Right cardiac atrium (tissue), 5 donors: ENCODE measurements at regions not wholly inside any gene's neighbourhood (a gene's known extent, or its start where the extent isn't known, plus 50 kb on each side); places are given as distances from the start of the nearest gene placed in this dataset.
A peak's percentile ranks its signal among the peaks of the same experiment; 100 is the strongest.
"Not testable (repeated sequence)": the region's sequence is repeated elsewhere in the genome, so short reads cannot be mapped to it uniquely, and the experiment has no call there.

Experiments used
- ATAC-seq, 2 donors: fragments of 200-7000 bp; cut with Tn5 transposase; one replicate each; pipeline versions ENCODE4 v1.8.0 to v1.9.1; 2020; ENCODE audit warnings: moderate library complexity in 2 of 2, mild to moderate bottlenecking in 1 of 2
- DNase-seq, 3 donors: peaks; one replicate each; pipeline ENCODE4 v3.0.0-alpha.2; 2020
- H3K27ac ChIP-seq: one replicate; pipeline ENCODE4 v1.5.1; 2013; ENCODE audit warnings: mild to moderate bottlenecking, low read length, control low read depth, moderate library complexity
- H3K27me3 ChIP-seq: one replicate; pipeline ENCODE4 v1.6.1; 2013; ENCODE audit not compliant: control insufficient read depth, insufficient read depth
- H3K4me1 ChIP-seq: one replicate; pipeline ENCODE4 v1.6.1; 2013; ENCODE audit warnings: low read length; ENCODE audit not compliant: control insufficient read depth, insufficient read depth
- H3K4me3 ChIP-seq: one replicate; pipeline ENCODE4 v1.5.1; 2013; ENCODE audit warnings: low read length, control low read depth
- H3K9me3 ChIP-seq: one replicate; pipeline ENCODE4 v1.6.1; 2013; ENCODE audit warnings: low read length; ENCODE audit not compliant: control insufficient read depth
- WGBS: extraction: QIAGEN DNeasy Blood & Tissue Kit; methylation state at CpG from one replicate; pipeline ENCODE4 v1.1.7; 2013; 5-methylcytosine and 5-hydroxymethylcytosine counted together
- intact Hi-C, 4 donors: fragments of 100-400 bp; cut with DNase I; formaldehyde crosslinking; loops; one replicate each; pipeline versions ENCODE4 v1.11.0 to v1.14.0; 2022 to 2023
- donor health status: healthy with polysubstance abuse.
- donor health status: DM: no; HTN: yes; CAD: no.
- donor health status: DM: no; HTN: no; CAD: no.
- donor health status: DM: no; HTN: yes; CAD: no; lungs with severe emphysema.
- donor health status: DM: yes; HTN: yes; CAD: no.

DNA sequence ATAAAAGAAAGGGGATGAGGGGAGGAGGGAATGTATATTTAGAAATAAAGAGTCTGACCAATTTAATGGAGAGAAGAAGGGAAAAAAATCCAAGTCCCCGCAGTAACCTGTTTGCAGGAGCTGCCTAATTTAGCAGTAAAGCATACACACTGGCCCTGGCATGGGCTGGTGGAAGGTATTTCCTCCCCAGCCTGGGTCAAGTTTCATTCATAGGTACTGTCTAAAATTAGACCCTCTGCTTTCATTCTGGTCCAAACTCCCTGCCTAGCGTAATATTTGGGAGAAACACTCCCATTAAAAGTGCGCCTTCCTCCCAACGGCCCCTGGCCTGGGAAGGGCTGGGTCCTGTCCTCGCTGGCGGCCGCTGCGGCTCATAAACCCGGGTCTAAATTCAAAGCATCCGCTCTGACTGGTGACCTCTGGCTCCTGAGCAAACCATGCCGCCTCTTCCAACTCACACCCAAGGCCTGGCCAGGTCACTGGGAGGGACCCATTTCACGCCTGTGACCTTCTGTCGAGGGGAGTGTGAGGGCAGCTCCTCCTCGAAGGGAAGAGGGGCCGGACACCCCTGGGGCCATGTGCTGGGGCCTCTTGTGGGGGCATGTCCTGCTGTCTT is 123.2 kb downstream of the FGF18 start:
- 76% methylated on average over 15 of the region's 15 CpGs for WGBS
- DNase-seq: peak in 1 of 3 donors; percentile 49
- no peak overlapping the region for H3K27ac ChIP-seq

GRCh38 chr5:171543148-171543815 is 123.8 kb downstream of the FGF18 start:
- no peak for ATAC-seq

More for the DNA sequence above, 123.2 kb downstream of the FGF18 start:
- Histone ChIP-seq H3K4me3 (no peak overlapping the region), H3K27me3 (no peaks in the 10 kb centered on the region), H3K4me1 (no peaks in the 10 kb centered on the region), H3K9me3 (no peaks in the 10 kb centered on the region)
- ATAC-seq: peak in 1 of 2 donors; percentile 10
- intact Hi-C loops: no loop called here

GRCh38 chr5:171544913-171545765 is 125.7 kb downstream of the FGF18 start:
- no peak overlapping the region for H3K27ac ChIP-seq
- H3K4me1 ChIP-seq: no peaks in the 10 kb centered on the region
- no peak overlapping the region for H3K4me3 ChIP-seq
- 81% methylated on average over 17 of the region's 17 CpGs for WGBS
- ATAC-seq (no peak), DNase-seq (no peak)
- no peaks in the 10 kb centered on the region for H3K9me3 ChIP-seq
- intact Hi-C loops: no loop called here
- H3K27me3 ChIP-seq: no peaks in the 10 kb centered on the region

More at GRCh38 chr5:171543148-171543815, 123.8 kb downstream of the FGF18 start:
- no peaks in the 10 kb centered on the region for H3K4me1 ChIP-seq
- DNase-seq: no peak
- no peak overlapping the region for H3K27ac ChIP-seq
- H3K27me3 ChIP-seq: no peaks in the 10 kb centered on the region
- WGBS: 88% methylated on average over 13 of the region's 13 CpGs
- no peak overlapping the region for H3K4me3 ChIP-seq
- no peaks in the 10 kb centered on the region for H3K9me3 ChIP-seq
- intact Hi-C loops: no loop called here

- Histone ChIP-seq H3K27ac (no peak overlapping the region), H3K4me3 (no peak overlapping the region), H3K9me3 (no peaks in the 10 kb centered on the region), H3K27me3 (no peaks in the 10 kb centered on the region), H3K4me1 (no peaks in the 10 kb centered on the region)
- WGBS: 68% methylated on average over 8 of the region's 8 CpGs
- peak in 1 of 2 donors; percentile 11 for ATAC-seq
- no peak for DNase-seq
- intact Hi-C loops: no loop called here
Observed at GRCh38 chr5:171549274-171549673, 129.8 kb downstream of the FGF18 start.

GRCh38 chr5:171553817-171554216 is 134.4 kb downstream of the FGF18 start:
- H3K27ac ChIP-seq, intact Hi-C loops, H3K4me3 ChIP-seq, H3K27me3 ChIP-seq, ATAC-seq, H3K4me1 ChIP-seq, DNase-seq, H3K9me3 ChIP-seq: not testable (repeated sequence)
- WGBS: 94% methylated on average over 7 of the region's 7 CpGs

DNA sequence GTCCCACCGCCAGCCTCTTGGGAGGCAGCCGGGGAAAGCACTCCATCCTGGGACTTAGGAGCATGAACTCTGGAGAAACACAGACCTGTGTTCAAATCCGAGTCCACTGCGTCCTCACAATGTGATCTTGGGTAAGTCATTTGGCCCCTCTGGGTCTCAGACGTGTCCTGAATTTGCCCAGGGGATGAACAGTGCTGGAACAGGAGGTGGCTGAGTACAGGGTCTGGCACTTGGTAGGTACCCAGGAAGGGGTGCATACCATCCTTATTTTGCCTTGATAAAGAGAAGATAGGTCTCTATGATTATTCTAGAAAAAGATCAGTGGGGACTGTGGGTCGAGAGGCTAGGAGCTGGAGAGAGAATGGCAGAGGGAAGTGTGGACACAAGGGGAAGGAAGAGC is 135.7 kb downstream of the FGF18 start:
- Histone ChIP-seq H3K27ac (no peak overlapping the region), H3K4me1 (no peaks in the 10 kb centered on the region), H3K9me3 (no peaks in the 10 kb centered on the region), H3K4me3 (no peak overlapping the region), H3K27me3 (no peaks in the 10 kb centered on the region)
- DNase-seq (no peak), ATAC-seq (peak in 1 of 2 donors; percentile 14)
- intact Hi-C loops: no loop called here
- WGBS: 77% methylated on average over 6 of the region's 6 CpGs

DNA sequence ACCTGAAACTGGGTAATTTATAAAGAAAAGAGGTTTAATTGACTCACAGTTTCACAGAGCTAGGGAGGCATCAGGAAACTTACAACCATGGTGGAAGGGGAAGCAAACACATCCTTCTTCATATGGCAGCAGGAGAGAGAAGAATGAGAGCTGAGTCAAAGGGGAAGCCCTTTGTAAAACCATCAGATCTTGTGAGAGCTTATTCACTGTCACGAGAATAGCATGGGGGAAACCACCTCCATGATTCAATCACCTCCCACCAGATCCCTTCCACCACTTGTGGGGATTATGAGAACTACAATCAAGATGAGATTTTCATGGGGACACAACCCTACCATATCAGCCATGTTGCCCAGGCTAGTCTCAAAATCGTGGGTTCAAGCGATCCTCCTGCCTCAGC is 143.4 kb downstream of the FGF18 start:
- no peaks in the 10 kb centered on the region for H3K27me3 ChIP-seq
- H3K9me3 ChIP-seq: no peaks in the 10 kb centered on the region
- H3K4me3 ChIP-seq: no peak overlapping the region
- DNase-seq (no peak), ATAC-seq (no peak)
- H3K27ac ChIP-seq: no peak overlapping the region
- WGBS: 87% methylated on average over 3 of the region's 3 CpGs
- intact Hi-C loops: no loop called here
- no peaks in the 10 kb centered on the region for H3K4me1 ChIP-seq

- H3K27me3 ChIP-seq: no peaks in the 10 kb centered on the region
- H3K9me3 ChIP-seq: no peaks in the 10 kb centered on the region
- 79% methylated on average over 1 of the region's 1 CpG for WGBS
- intact Hi-C loops: no loop called here
- H3K4me1 ChIP-seq: no peaks in the 10 kb centered on the region
- no peak overlapping the region for H3K27ac ChIP-seq
- ATAC-seq (no peak), DNase-seq (no peak)
- H3K4me3 ChIP-seq: no peak overlapping the region
Observed at GRCh38 chr5:171568389-171568788, 148.9 kb downstream of the FGF18 start.

GRCh38 chr5:171569065-171569712 is 149.7 kb downstream of the FGF18 start:
- Histone ChIP-seq H3K9me3 (no peaks in the 10 kb centered on the region), H3K27me3 (no peaks in the 10 kb centered on the region), H3K27ac (no peak overlapping the region), H3K4me1 (no peaks in the 10 kb centered on the region), H3K4me3 (no peak overlapping the region)
- DNase-seq: no peak
- intact Hi-C loops: no loop called here
- 0% methylated on average over 1 of the region's 1 CpG for whole genome bisulfite sequencing
- no peak for ATAC-seq

DNA sequence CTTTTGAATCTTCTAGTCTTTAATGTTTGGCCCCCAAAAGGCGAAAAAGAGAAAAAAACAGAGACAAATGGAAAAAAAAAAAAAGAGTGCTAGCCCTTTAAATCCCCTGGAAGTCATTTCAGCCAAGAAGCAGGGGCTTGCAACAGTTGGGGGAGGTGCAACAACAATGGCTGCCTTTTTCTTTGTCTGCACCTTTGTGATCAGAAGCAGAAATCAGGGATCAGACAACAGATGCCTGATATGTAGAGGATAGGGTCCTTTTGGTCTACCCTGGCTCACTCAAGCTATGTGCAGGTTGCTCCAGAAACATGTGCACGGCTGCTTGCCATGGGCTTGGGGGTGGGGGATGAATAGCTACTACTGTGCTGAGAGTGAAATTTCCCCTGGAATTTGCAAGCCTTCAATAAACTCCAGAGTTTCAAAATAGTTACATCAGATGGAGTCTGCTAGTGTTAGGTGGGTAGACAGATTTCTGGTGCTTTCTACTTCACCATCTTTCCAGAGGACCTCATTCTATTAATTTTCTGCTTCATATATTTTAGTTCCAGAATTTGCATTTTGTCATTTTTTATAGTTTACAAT is 150.9 kb downstream of the FGF18 start:
- ATAC-seq: no peak
- Histone ChIP-seq H3K4me3 (no peak overlapping the region), H3K27me3 (no peaks in the 10 kb centered on the region), H3K27ac (no peak overlapping the region), H3K9me3 (no peaks in the 10 kb centered on the region), H3K4me1 (no peaks in the 10 kb centered on the region)
- WGBS: 74% methylated on average over 2 of the region's 2 CpGs
- DNase-seq: no peak
- intact Hi-C loops: no loop called here
